ENCODE measurements at regions not wholly inside any gene's neighbourhood (a gene's known extent, or its start where the extent isn't known, plus 50 kb on each side); places are given as distances from the start of the nearest gene placed in this dataset.

GRCh38 chr4:157838366-157838765, 334.5 kb downstream of the GASK1B start:
- Histone ChIP-seq H3K4me1 (ENCODE audit: control insufficient read depth in 2 of 2, insufficient read depth in 2 of 2, low read length in 2 of 2) (peaks cover 3 to 8% of the 10 kb centered on the region in 2 donors), H3K36me3 (ENCODE audit: control insufficient read depth in 2 of 2, insufficient read depth in 2 of 2, low read length in 2 of 2) (no peaks in the 10 kb centered on the region), H3K9me3 (ENCODE audit: control insufficient read depth in 2 of 2, low read length in 2 of 2) (no peaks in the 10 kb centered on the region), H3K27ac (ENCODE audit: low read depth in 2 of 2, low read length in 2 of 2) (no peak overlapping the region), H3K9ac (ENCODE audit: low read depth in 1 of 2, low read length in 2 of 2) (no peak overlapping the region), H3K27me3 (ENCODE audit: control insufficient read depth in 2 of 2, insufficient read depth in 2 of 2, low read length in 2 of 2) (no peaks in the 10 kb centered on the region), H3K4me3 (ENCODE audit: low read length in 2 of 2) (no peak overlapping the region)

GRCh38 chr4:157837071-157837703, 335.6 kb downstream of the GASK1B start:
- Histone ChIP-seq H3K9me3 (ENCODE audit: control insufficient read depth in 2 of 2, low read length in 2 of 2) (no peaks in the 10 kb centered on the region), H3K9ac (ENCODE audit: low read depth in 1 of 2, low read length in 2 of 2) (no peak overlapping the region), H3K27ac (ENCODE audit: low read depth in 2 of 2, low read length in 2 of 2) (no peak overlapping the region)

GRCh38 chr4:157832596-157832995, 340.2 kb downstream of the GASK1B start:
- Histone ChIP-seq H3K4me3 (ENCODE audit: low read length in 2 of 2) (no peak overlapping the region), H3K27me3 (ENCODE audit: control insufficient read depth in 2 of 2, insufficient read depth in 2 of 2, low read length in 2 of 2) (no peaks in the 10 kb centered on the region), H3K9me3 (ENCODE audit: control insufficient read depth in 2 of 2, low read length in 2 of 2) (no peaks in the 10 kb centered on the region), H3K4me1 (ENCODE audit: control insufficient read depth in 2 of 2, insufficient read depth in 2 of 2, low read length in 2 of 2) (peaks cover 0 to 2% of the 10 kb centered on the region in 2 donors), H3K36me3 (ENCODE audit: control insufficient read depth in 2 of 2, insufficient read depth in 2 of 2, low read length in 2 of 2) (no peaks in the 10 kb centered on the region), H3K27ac (ENCODE audit: low read depth in 2 of 2, low read length in 2 of 2) (no peak overlapping the region), H3K9ac (ENCODE audit: low read depth in 1 of 2, low read length in 2 of 2) (no peak overlapping the region)

More at GRCh38 chr4:157837071-157837703, 335.6 kb downstream of the GASK1B start:
- Histone ChIP-seq H3K4me3 (ENCODE audit: low read length in 2 of 2) (no peak overlapping the region), H3K4me1 (ENCODE audit: control insufficient read depth in 2 of 2, insufficient read depth in 2 of 2, low read length in 2 of 2) (peaks cover 3 to 10% of the 10 kb centered on the region in 2 donors), H3K36me3 (ENCODE audit: control insufficient read depth in 2 of 2, insufficient read depth in 2 of 2, low read length in 2 of 2) (no peaks in the 10 kb centered on the region), H3K27me3 (ENCODE audit: control insufficient read depth in 2 of 2, insufficient read depth in 2 of 2, low read length in 2 of 2) (no peaks in the 10 kb centered on the region)

- no peak overlapping the region for H3K9ac ChIP-seq (ENCODE audit: low read depth in 1 of 2, low read length in 2 of 2)
- H3K4me3 ChIP-seq (ENCODE audit: low read length in 2 of 2) = no peak overlapping the region
- H3K27ac ChIP-seq (ENCODE audit: low read depth in 2 of 2, low read length in 2 of 2) = no peak overlapping the region
- no peaks in the 10 kb centered on the region for H3K9me3 ChIP-seq (ENCODE audit: control insufficient read depth in 2 of 2, low read length in 2 of 2)
- no peaks in the 10 kb centered on the region for H3K27me3 ChIP-seq (ENCODE audit: control insufficient read depth in 2 of 2, insufficient read depth in 2 of 2, low read length in 2 of 2)
- peaks cover 0 to 2% of the 10 kb centered on the region in 2 donors for H3K4me1 ChIP-seq (ENCODE audit: control insufficient read depth in 2 of 2, insufficient read depth in 2 of 2, low read length in 2 of 2)
- H3K36me3 ChIP-seq (ENCODE audit: control insufficient read depth in 2 of 2, insufficient read depth in 2 of 2, low read length in 2 of 2) = no peaks in the 10 kb centered on the region
Observed at GRCh38 chr4:157824021-157824420, 348.8 kb downstream of the GASK1B start.

- Histone ChIP-seq H3K4me1 (ENCODE audit: control insufficient read depth in 2 of 2, insufficient read depth in 2 of 2, low read length in 2 of 2) (peaks cover 0 to 2% of the 10 kb centered on the region in 2 donors), H3K27ac (ENCODE audit: low read depth in 2 of 2, low read length in 2 of 2) (no peak overlapping the region), H3K9ac (ENCODE audit: low read depth in 1 of 2, low read length in 2 of 2) (no peak overlapping the region), H3K4me3 (ENCODE audit: low read length in 2 of 2) (no peak overlapping the region), H3K27me3 (ENCODE audit: control insufficient read depth in 2 of 2, insufficient read depth in 2 of 2, low read length in 2 of 2) (no peaks in the 10 kb centered on the region), H3K36me3 (ENCODE audit: control insufficient read depth in 2 of 2, insufficient read depth in 2 of 2, low read length in 2 of 2) (no peaks in the 10 kb centered on the region), H3K9me3 (ENCODE audit: control insufficient read depth in 2 of 2, low read length in 2 of 2) (no peaks in the 10 kb centered on the region)
Observed at GRCh38 chr4:157821814-157822213, 351.0 kb downstream of the GASK1B start.

GRCh38 chr4:157819693-157820464, 352.9 kb downstream of the GASK1B start:
- Histone ChIP-seq H3K36me3 (ENCODE audit: control insufficient read depth in 2 of 2, insufficient read depth in 2 of 2, low read length in 2 of 2) (no peaks in the 10 kb centered on the region), H3K27ac (ENCODE audit: low read depth in 2 of 2, low read length in 2 of 2) (no peak overlapping the region), H3K9ac (ENCODE audit: low read depth in 1 of 2, low read length in 2 of 2) (no peak overlapping the region), H3K4me1 (ENCODE audit: control insufficient read depth in 2 of 2, insufficient read depth in 2 of 2, low read length in 2 of 2) (peaks cover 0 to 2% of the 10 kb centered on the region in 2 donors), H3K9me3 (ENCODE audit: control insufficient read depth in 2 of 2, low read length in 2 of 2) (no peaks in the 10 kb centered on the region), H3K4me3 (ENCODE audit: low read length in 2 of 2) (no peak overlapping the region), H3K27me3 (ENCODE audit: control insufficient read depth in 2 of 2, insufficient read depth in 2 of 2, low read length in 2 of 2) (no peaks in the 10 kb centered on the region)

GRCh38 chr4:157818946-157819692, 353.7 kb downstream of the GASK1B start:
- no peak overlapping the region for H3K27ac ChIP-seq (ENCODE audit: low read depth in 2 of 2, low read length in 2 of 2)
- no peaks in the 10 kb centered on the region for H3K27me3 ChIP-seq (ENCODE audit: control insufficient read depth in 2 of 2, insufficient read depth in 2 of 2, low read length in 2 of 2)
- H3K4me3 ChIP-seq (ENCODE audit: low read length in 2 of 2) = no peak overlapping the region
- peaks cover 0 to 2% of the 10 kb centered on the region in 2 donors for H3K4me1 ChIP-seq (ENCODE audit: control insufficient read depth in 2 of 2, insufficient read depth in 2 of 2, low read length in 2 of 2)
- no peak overlapping the region for H3K9ac ChIP-seq (ENCODE audit: low read depth in 1 of 2, low read length in 2 of 2)
- no peaks in the 10 kb centered on the region for H3K36me3 ChIP-seq (ENCODE audit: control insufficient read depth in 2 of 2, insufficient read depth in 2 of 2, low read length in 2 of 2)
- no peaks in the 10 kb centered on the region for H3K9me3 ChIP-seq (ENCODE audit: control insufficient read depth in 2 of 2, low read length in 2 of 2)

GRCh38 chr4:157810137-157810774, 362.6 kb downstream of the GASK1B start:
- no peaks in the 10 kb centered on the region for H3K36me3 ChIP-seq (ENCODE audit: control insufficient read depth in 2 of 2, insufficient read depth in 2 of 2, low read length in 2 of 2)
- H3K27me3 ChIP-seq (ENCODE audit: control insufficient read depth in 2 of 2, insufficient read depth in 2 of 2, low read length in 2 of 2) = no peaks in the 10 kb centered on the region
- H3K27ac ChIP-seq (ENCODE audit: low read depth in 2 of 2, low read length in 2 of 2) = no peak overlapping the region
- H3K4me1 ChIP-seq (ENCODE audit: control insufficient read depth in 2 of 2, insufficient read depth in 2 of 2, low read length in 2 of 2) = peaks cover 0 to 11% of the 10 kb centered on the region in 2 donors
- H3K9me3 ChIP-seq (ENCODE audit: control insufficient read depth in 2 of 2, low read length in 2 of 2) = peaks cover 0 to 2% of the 10 kb centered on the region in 2 donors
- no peak overlapping the region for H3K4me3 ChIP-seq (ENCODE audit: low read length in 2 of 2)
- no peak overlapping the region for H3K9ac ChIP-seq (ENCODE audit: low read depth in 1 of 2, low read length in 2 of 2)

- H3K4me1 ChIP-seq (ENCODE audit: control insufficient read depth in 2 of 2, insufficient read depth in 2 of 2, low read length in 2 of 2) = peaks cover 0 to 11% of the 10 kb centered on the region in 2 donors
- H3K36me3 ChIP-seq (ENCODE audit: control insufficient read depth in 2 of 2, insufficient read depth in 2 of 2, low read length in 2 of 2) = no peaks in the 10 kb centered on the region
- H3K9ac ChIP-seq (ENCODE audit: low read depth in 1 of 2, low read length in 2 of 2) = no peak overlapping the region
- no peak overlapping the region for H3K4me3 ChIP-seq (ENCODE audit: low read length in 2 of 2)
- peaks cover 0 to 2% of the 10 kb centered on the region in 2 donors for H3K9me3 ChIP-seq (ENCODE audit: control insufficient read depth in 2 of 2, low read length in 2 of 2)
- H3K27me3 ChIP-seq (ENCODE audit: control insufficient read depth in 2 of 2, insufficient read depth in 2 of 2, low read length in 2 of 2) = no peaks in the 10 kb centered on the region
- H3K27ac ChIP-seq (ENCODE audit: low read depth in 2 of 2, low read length in 2 of 2) = no peak overlapping the region
Observed at GRCh38 chr4:157808796-157809383, 363.9 kb downstream of the GASK1B start.

Data from mucosa of rectum (tissue), 2 donors.